Brain microvascular endothelial cell (primary cell): ENCODE measurements at regions not wholly inside any gene's neighbourhood (a gene's known extent, or its start where the extent isn't known, plus 50 kb on each side); places are given as distances from the start of the nearest gene placed in this dataset.

Source experiments
- DNase-seq: peaks from one replicate; pipeline ENCODE4 v3.0.0-alpha.2; 2020
- H3K27ac ChIP-seq: fragments of 250-450 bp; sonication (Bioruptor Pico); 2 replicates; pipeline ENCODE4 v1.5.1; 2020; ENCODE audit warnings: mild to moderate bottlenecking, moderate library complexity
- H3K27me3 ChIP-seq: fragments of 250-450 bp; sonication (Bioruptor Pico); replicated peaks from 2 replicates; pipeline ENCODE4 v1.5.1; 2020; ENCODE audit warnings: mild to moderate bottlenecking
- H3K36me3 ChIP-seq: fragments of 250-450 bp; sonication (Bioruptor Pico); replicated peaks from 2 replicates; pipeline ENCODE4 v1.5.1; 2020; ENCODE audit warnings: mild to moderate bottlenecking
- H3K4me3 ChIP-seq: 2 replicates; pipeline ENCODE4 v1.5.1; 2011; ENCODE audit warnings: low read depth, mild to moderate bottlenecking, control low read depth, low read length, moderate library complexity
- in situ Hi-C: cut with HindIII; loops from 2 replicates; pipeline ENCODE4 v1.10.0; 2017; ENCODE audit warnings: low sequenced_read_pairs, low pct_ligation_motif_present
- TF ChIP-seq, protein P1 (sequence below): IDR thresholded peaks from 2 replicates; pipeline ENCODE4 v1.5.1; 2011; ENCODE audit warnings: low read depth, mild to moderate bottlenecking, moderate library complexity, low read length, control low read depth, inconsistent platforms; ENCODE audit errors: missing control alignments

DNA sequence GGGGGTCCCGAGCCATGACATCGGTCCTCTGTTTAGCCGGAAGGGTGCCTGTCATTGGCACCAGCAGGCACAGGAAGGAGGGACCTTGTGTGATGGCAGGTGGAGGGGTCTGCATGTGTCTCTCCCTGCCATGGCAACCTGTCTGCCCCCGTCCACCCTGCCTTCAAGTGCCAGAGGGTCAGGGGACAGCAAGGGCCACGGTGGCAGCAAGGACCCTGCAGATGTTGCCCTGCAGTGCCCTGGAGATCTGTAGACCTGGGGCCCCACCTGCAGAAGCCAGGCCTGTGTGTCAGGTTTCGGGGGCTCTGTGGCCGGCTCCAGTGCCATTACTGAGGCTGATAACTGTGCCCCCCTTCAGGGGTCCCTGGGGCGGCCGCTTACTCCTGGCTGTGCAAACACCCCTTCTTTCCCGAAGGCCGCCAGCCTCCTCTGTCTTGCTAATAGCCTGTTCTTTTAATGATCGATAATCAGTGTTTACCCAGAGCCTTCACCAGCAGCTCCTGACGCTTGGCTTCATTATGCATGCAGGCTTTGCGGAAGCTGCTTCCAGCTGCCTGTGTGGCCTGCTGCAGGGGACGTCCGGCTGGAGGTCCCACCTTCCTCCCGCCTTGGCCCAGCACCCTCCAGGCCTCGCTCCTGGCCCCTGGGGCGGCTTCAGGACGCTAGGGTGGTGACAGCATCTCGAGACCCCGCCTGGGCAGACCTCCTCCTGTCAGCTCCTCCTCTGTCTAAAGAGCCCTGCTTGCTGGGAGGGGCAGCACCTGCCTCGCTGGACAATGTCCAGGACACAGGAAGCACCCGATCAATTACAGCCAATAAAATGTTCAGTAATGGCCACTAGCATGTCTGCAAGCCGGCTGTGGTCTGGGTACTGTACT, 153.0 kb downstream of the KIF26A start:
- H3K27ac ChIP-seq, result no peak overlapping the region
- H3K27me3 ChIP-seq, result no peaks in the 10 kb centered on the region
- no peaks in the 10 kb centered on the region for H3K36me3 ChIP-seq
- no peak for DNase-seq
- TF ChIP-seq, protein P1, sequence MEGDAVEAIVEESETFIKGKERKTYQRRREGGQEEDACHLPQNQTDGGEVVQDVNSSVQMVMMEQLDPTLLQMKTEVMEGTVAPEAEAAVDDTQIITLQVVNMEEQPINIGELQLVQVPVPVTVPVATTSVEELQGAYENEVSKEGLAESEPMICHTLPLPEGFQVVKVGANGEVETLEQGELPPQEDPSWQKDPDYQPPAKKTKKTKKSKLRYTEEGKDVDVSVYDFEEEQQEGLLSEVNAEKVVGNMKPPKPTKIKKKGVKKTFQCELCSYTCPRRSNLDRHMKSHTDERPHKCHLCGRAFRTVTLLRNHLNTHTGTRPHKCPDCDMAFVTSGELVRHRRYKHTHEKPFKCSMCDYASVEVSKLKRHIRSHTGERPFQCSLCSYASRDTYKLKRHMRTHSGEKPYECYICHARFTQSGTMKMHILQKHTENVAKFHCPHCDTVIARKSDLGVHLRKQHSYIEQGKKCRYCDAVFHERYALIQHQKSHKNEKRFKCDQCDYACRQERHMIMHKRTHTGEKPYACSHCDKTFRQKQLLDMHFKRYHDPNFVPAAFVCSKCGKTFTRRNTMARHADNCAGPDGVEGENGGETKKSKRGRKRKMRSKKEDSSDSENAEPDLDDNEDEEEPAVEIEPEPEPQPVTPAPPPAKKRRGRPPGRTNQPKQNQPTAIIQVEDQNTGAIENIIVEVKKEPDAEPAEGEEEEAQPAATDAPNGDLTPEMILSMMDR, result no peak
- in situ Hi-C loops, result no loop called here
- H3K4me3 ChIP-seq, result no peak overlapping the region

DNA sequence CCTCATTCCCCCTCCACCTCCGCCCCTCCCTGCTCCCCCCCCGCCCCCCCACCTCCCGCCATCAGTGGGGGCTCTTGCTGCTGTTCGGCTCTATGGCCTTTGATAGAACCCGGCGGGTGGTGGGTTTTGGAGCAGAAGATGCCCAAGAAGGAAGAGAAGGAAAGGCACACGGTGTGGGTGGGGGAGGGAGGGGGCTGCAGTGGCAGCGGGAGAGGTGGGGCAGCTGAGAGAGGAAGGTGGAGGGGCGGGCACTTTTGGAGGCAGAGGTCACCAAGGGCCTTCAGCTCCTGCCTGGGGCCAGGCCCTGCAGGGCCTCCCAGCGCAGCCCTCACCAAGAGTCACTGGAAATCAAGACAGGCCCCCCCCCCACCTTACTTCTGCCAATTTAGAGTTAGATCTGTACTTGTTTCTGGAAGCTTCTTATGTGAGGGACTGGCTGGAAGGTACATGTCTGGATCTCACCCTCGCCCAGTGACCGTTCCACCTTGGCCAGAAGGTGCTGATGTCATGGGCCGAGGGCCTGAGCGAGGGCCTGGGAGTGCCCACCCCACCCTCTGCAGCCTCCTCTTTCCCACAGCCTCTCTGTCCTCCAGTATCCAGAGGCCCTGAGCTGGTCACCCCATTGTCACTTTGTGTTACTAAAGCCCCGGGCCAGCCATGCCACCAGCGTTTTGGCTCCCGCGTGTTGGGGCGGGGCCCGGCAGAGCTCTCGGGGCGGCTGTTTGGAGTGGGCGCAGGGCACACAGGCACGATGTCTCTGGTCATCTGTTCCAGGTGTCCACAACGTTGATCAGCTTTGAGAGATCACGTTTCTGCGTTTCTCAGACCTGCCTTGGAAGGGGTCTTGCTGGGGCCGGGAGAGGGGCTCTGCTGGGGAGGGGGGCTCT, 153.9 kb downstream of the KIF26A start:
- DNase-seq, result no peak
- no peaks in the 10 kb centered on the region for H3K27me3 ChIP-seq
- TF ChIP-seq, protein P1, result no peak
- H3K4me3 ChIP-seq, result no peak overlapping the region
- H3K36me3 ChIP-seq, result no peaks in the 10 kb centered on the region
- in situ Hi-C loops, result no loop called here
- no peak overlapping the region for H3K27ac ChIP-seq

DNA sequence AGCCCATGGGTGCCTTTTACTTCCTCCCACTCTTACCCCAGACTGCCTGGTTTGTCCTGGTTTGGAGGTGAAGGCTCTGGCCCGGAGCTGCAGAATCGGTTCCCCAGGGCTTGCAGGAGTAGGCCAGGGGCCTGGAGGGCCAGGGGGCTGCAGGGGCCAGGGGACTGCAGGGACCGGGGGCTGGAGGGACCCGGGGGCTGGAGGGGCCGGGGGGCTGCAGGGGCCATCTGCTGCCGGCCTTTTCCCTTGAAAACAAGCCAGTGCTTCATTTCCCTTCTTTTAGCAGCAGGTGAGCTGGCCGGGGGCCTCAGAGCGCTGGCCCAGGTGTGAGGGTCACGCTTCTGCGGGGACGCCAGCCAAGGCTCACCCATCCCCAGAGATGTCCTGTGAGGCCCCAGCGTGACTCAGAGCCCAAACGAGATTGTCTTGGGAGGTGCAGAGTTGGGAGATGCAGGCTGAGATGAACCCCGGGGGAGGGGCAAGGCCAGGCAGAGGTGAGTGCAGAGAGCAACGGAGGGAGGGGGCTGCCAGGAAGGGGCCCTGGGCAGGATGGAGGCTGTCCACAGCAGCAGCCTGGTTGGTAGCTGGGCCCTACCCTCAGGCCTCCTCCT, 154.9 kb downstream of the KIF26A start:
- no peak overlapping the region for H3K27ac ChIP-seq
- no peaks in the 10 kb centered on the region for H3K27me3 ChIP-seq
- TF ChIP-seq, protein P1, result no peak
- no peak for DNase-seq
- no peaks in the 10 kb centered on the region for H3K36me3 ChIP-seq
- no peak overlapping the region for H3K4me3 ChIP-seq
- in situ Hi-C loops, result no loop called here

DNA sequence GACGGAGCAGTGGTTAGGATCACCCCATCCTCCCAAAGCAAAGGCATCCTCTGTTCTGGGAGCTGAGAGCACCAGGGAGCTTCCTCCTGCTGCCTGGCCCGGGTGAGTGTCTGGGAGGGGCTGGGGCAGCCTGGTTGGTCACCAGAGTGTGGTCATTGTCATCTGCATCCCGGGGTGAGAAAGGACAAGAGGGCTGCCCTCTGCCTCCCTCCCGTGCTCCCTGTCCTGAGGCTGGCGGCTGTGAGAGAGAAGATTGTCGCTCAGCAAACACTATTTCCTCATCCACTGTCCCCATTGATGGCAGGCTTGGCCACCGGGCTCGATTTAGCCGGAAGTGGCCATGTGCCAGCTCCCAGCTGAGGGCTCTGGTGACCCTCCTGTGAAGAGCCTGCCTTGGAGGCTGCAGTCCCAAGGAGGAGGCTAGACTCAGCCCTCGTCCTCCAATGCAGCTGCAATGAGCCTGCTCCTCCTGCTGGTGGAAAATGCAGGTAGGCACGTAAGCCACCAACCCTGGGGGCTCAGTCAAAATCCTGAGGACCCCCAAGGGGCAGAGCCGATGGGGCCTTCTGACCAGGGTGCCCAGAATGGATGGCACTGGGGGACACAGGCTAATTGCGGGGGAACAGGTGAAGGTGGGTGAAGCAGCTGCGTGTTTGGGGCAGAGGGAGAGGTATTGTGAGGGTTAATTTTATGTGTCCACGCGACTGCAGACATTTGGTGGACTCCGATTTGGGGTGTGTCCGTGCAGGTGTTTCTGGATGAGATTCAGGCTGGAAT, 155.7 kb downstream of the KIF26A start:
- in situ Hi-C loops, result no loop called here
- TF ChIP-seq, protein P1, result no peak
- Histone ChIP-seq H3K36me3 (no peaks in the 10 kb centered on the region), H3K4me3 (no peak overlapping the region), H3K27me3 (no peaks in the 10 kb centered on the region), H3K27ac (no peak overlapping the region)
- no peak for DNase-seq

DNA sequence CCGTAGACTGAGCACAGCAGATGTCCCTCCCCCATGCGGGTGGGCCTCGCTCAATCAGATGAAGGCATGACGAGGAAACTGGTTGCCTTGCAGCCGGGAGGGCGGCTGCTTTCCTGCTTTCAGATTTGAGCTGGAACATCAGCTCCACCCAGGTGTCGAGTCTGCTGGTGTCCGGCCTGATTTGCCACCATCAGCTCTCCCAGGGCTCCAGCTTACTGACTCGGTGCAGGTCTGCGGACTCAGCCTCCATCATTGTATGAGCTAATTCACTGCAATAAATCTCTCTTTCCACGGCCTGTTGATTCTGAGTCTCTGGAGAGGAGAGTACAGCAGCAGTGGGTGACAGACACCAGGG, 156.2 kb downstream of the KIF26A start:
- H3K27ac ChIP-seq, result no peak overlapping the region
- no peak for DNase-seq
- H3K4me3 ChIP-seq, result no peak overlapping the region
- H3K27me3 ChIP-seq, result no peaks in the 10 kb centered on the region
- H3K36me3 ChIP-seq, result no peaks in the 10 kb centered on the region
- TF ChIP-seq, protein P1, result no peak
- in situ Hi-C loops, result no loop called here
